ENCODE measurements at regions not wholly inside any gene's neighbourhood (a gene's known extent, or its start where the extent isn't known, plus 50 kb on each side); places are given as distances from the start of the nearest gene placed in this dataset.

- DNase-seq (ENCODE audit: low spot score) (no peak), ATAC-seq (peak; percentile 41; the same call in 2 of the 3 replicates), FAIRE-seq (no peak)
- in situ Hi-C loops (cut with HindIII; ENCODE audit: extremely low pct_ligation_motif_present, low pct_unique_long_range_greater_than_20kb) (no loop called here), intact Hi-C loops (cut with micrococcal nuclease; ENCODE audit: unreplicated experiment) (no loop called here)
- no peaks in the 10 kb centered on the region for H3K9me3 ChIP-seq (ENCODE audit: low read length)
- CTCF ChIA-PET (ENCODE audit: low intra/inter-chr PET ratio, low total read pairs) = no interaction called here
- WGBS (ENCODE audit: low lambda C conversion rate) = 0% methylated on average over 2 of the region's 2 CpGs
- no peak overlapping the region for H3K4me3 ChIP-seq (replicated peaks in 1 of 3; ENCODE audit: insufficient read depth in 1 of 3, low read depth in 2 of 3, low read length in 3 of 3)
- H3K36me3 ChIP-seq (replicated peaks in 1 of 2; ENCODE audit: control insufficient read depth in 1 of 2, insufficient read depth in 2 of 2, low read length in 2 of 2) = no peaks in the 10 kb centered on the region
- H3K27ac ChIP-seq (ENCODE audit: extremely low read length, insufficient read depth, low read length) = no peak overlapping the region
- no peak overlapping the region for H3K4me2 ChIP-seq (ENCODE audit: low read depth, low read length)
- no peak overlapping the region for H2AFZ ChIP-seq (ENCODE audit: low read length)
- no peaks in the 10 kb centered on the region for H3K4me1 ChIP-seq (ENCODE audit: insufficient read depth, low read length)
- no TSS peak for BruUV-seq (replicated peaks)
- no peaks in the 10 kb centered on the region for H3K79me2 ChIP-seq (ENCODE audit: insufficient read depth, low read length)
- TF ChIP-seq CTCF (CRISPR knock-in tag; IDR thresholded peaks at IDR 0.05) (peak; percentile 29; the same call in 1 of the 2 replicates), STAG1 (CRISPR knock-in tag; IDR thresholded peaks at IDR 0.05) (peak; percentile 10; the same call in 1 of the 2 replicates), ZNF740 (CRISPR knock-in tag; IDR thresholded peaks at IDR 0.05) (no peak)
- POLR2A ChIA-PET = no interaction called here
- no peaks in the 10 kb centered on the region for H3K27me3 ChIP-seq (ENCODE audit: control insufficient read depth in 1 of 2, insufficient read depth in 2 of 2, low read length in 2 of 2)
- no peak overlapping the region for H3K9ac ChIP-seq (ENCODE audit: insufficient read depth, low read depth, low read length)
- H4K20me1 ChIP-seq (ENCODE audit: insufficient read depth, low read length) = no peaks in the 10 kb centered on the region
Observed at GRCh38 chr11:43130616-43131015, 181.2 kb upstream of the API5 start.

- BruUV-seq (replicated peaks) = no TSS peak
- Histone ChIP-seq H3K9ac (ENCODE audit: insufficient read depth, low read depth, low read length) (no peak overlapping the region), H2AFZ (ENCODE audit: low read length) (no peak overlapping the region), H3K79me2 (ENCODE audit: insufficient read depth, low read length) (no peaks in the 10 kb centered on the region), H3K27me3 (ENCODE audit: control insufficient read depth in 1 of 2, insufficient read depth in 2 of 2, low read length in 2 of 2) (no peaks in the 10 kb centered on the region), H3K4me2 (ENCODE audit: low read depth, low read length) (no peak overlapping the region), H3K4me3 (replicated peaks in 1 of 3; ENCODE audit: insufficient read depth in 1 of 3, low read depth in 2 of 3, low read length in 3 of 3) (no peak overlapping the region), H3K36me3 (replicated peaks in 1 of 2; ENCODE audit: control insufficient read depth in 1 of 2, insufficient read depth in 2 of 2, low read length in 2 of 2) (no peaks in the 10 kb centered on the region), H4K20me1 (ENCODE audit: insufficient read depth, low read length) (no peaks in the 10 kb centered on the region), H3K27ac (ENCODE audit: extremely low read length, insufficient read depth, low read length) (no peak overlapping the region), H3K9me3 (ENCODE audit: low read length) (no peaks in the 10 kb centered on the region), H3K4me1 (ENCODE audit: insufficient read depth, low read length) (no peaks in the 10 kb centered on the region)
- in situ Hi-C loops (cut with HindIII; ENCODE audit: extremely low pct_ligation_motif_present, low pct_unique_long_range_greater_than_20kb) (no loop called here), intact Hi-C loops (cut with micrococcal nuclease; ENCODE audit: unreplicated experiment) (no loop called here)
- FAIRE-seq (no peak), DNase-seq (ENCODE audit: low spot score) (no peak), ATAC-seq (no peak)
- POLR2A ChIA-PET = no interaction called here
- TF ChIP-seq SIX1 (CRISPR knock-in tag; IDR thresholded peaks at IDR 0.05; ENCODE audit: borderline replicate concordance) (no peak), ZNF766 (CRISPR knock-in tag; IDR thresholded peaks at IDR 0.05; ENCODE audit: borderline replicate concordance) (no peak), AFF4 (CRISPR knock-in tag; IDR thresholded peaks at IDR 0.05) (no peak), E2F1 (CRISPR knock-in tag; IDR thresholded peaks at IDR 0.05) (no peak)
- CTCF ChIA-PET (ENCODE audit: low intra/inter-chr PET ratio, low total read pairs) = no interaction called here
- WGBS (ENCODE audit: low lambda C conversion rate) = 32% methylated on average over 5 of the region's 5 CpGs
Observed at GRCh38 chr11:43135966-43136534, 175.7 kb upstream of the API5 start.
